ENCODE measurements at regions not wholly inside any gene's neighbourhood (a gene's known extent, or its start where the extent isn't known, plus 50 kb on each side); places are given as distances from the start of the nearest gene placed in this dataset.
"Not testable (repeated sequence)": the region's sequence is repeated elsewhere in the genome, so short reads cannot be mapped to it uniquely, and the experiment has no call there.

DNA sequence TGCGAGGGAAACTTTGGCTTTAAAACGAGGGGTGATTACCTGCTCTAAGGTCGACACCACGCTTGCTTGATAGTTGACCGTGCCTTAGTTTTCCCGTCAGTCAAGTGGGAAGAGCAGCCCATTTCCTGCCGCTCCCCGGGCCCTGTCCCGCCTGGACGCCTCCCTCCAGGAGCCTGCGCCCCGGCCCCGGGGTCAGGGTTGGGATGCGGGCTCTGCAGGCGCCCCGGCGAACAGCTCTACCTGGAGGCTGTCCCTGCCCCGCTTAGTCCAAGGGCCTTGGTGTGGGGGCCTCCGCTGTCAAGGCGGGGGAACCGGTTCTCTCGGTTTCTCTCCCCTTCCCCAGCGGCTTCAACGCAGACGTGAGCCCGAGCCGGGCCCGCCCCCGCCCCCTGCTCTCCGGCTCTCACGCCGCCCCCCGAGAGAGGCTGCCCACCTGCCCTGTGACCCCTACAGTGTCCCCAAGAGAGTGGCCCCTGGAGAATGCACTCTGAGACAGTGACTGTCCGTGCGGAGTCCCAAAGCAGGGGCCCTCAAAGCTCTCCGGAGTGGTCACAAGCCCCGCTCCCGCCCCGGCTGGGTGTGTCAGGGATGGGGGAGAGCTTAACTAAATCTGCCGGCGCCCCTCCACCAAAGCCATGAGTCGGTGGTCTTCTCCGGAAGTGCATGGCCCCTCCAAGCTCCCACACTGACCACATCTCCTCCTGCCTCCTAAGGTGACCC, 117.4 kb upstream of the SMURF2 start:
- no peak for DNase-seq
- Histone ChIP-seq H3K27ac (ENCODE audit: insufficient read depth, low read length, poor library complexity, severe bottlenecking) (peak overlapping the region; percentile 1), H3K4me1 (ENCODE audit: control insufficient read depth, insufficient read depth, low read length, poor library complexity, severe bottlenecking) (peaks cover 39% of the 10 kb centered on the region), H3K4me3 (ENCODE audit: insufficient read depth, low read depth, low read length, poor library complexity, severe bottlenecking) (peak overlapping the region; percentile 78), H3K9me3 (ENCODE audit: control insufficient read depth, low read length) (no peaks in the 10 kb centered on the region), H3K36me3 (ENCODE audit: control insufficient read depth, insufficient read depth, low read length) (peaks cover 7% of the 10 kb centered on the region), H3K27me3 (replicated peaks; ENCODE audit: control insufficient read depth, insufficient read depth, low read length, poor library complexity, severe bottlenecking) (no peaks in the 10 kb centered on the region)

DNA sequence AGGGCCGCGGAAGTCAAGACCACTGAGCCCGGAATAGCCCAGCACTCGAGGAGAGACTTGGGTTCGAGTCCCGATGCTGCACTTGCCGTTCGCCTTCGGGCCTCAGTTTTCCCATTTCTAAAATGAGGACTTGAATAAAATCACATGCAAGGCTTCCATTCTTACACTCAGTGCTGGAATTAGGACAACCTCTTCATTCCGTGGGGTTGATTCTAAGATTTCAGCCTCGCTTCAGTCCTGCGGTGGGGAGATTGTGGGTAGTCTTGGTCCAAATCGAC, 116.9 kb upstream of the SMURF2 start:
- DNase-seq, result not testable (repeated sequence)

DNA sequence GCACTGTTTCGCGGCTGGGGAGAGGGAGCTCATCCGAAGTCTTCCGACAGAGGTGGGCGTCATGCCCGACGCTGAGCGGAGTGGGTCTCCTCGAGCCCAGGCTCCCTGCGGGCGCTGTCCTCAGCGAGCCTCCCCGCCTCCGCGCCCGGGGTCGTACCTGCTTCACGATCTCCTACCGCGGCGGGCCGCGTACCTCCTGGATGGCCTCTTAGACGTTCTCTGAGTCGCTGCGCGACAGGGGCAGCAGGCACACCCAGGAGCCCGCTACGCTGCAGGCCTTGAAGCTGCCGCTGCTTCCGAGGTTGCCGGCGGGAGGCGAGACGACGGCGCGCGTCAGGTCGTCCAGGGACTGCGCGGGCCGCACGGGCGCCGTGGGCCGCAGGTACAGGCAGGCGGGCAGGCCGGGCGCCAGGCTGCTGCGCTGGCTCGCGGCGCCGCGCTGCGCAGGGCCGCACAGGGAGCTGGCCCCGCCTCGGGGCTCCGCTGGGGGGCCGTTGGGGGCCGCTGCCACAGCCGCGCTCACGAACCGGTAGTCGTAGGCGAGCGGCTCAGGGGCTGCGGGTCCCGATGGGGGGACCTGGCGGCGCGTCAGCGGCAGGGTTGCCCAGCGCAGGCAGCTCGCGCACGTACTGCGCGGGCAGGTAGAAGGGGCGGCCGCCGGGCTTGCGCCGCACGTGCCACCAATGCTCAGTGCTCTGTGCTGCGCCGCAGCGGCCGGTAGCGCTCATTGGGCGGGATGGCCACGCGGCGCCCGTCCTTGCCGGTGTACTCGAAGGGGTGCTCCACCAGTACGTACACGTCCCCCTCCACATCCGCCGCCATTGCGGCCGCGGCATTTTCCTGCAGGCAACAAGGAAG, 116.4 kb upstream of the SMURF2 start:
- peaks cover 39% of the 10 kb centered on the region for H3K4me1 ChIP-seq (ENCODE audit: control insufficient read depth, insufficient read depth, low read length, poor library complexity, severe bottlenecking)
- H3K27me3 ChIP-seq (replicated peaks; ENCODE audit: control insufficient read depth, insufficient read depth, low read length, poor library complexity, severe bottlenecking), result no peaks in the 10 kb centered on the region
- no peaks in the 10 kb centered on the region for H3K36me3 ChIP-seq (ENCODE audit: control insufficient read depth, insufficient read depth, low read length)
- no peaks in the 10 kb centered on the region for H3K9me3 ChIP-seq (ENCODE audit: control insufficient read depth, low read length)
- no peak overlapping the region for H3K27ac ChIP-seq (ENCODE audit: insufficient read depth, low read length, poor library complexity, severe bottlenecking)
- DNase-seq, result no peak
- peak overlapping the region; percentile 25 for H3K4me3 ChIP-seq (ENCODE audit: insufficient read depth, low read depth, low read length, poor library complexity, severe bottlenecking)

More for the DNA sequence above, 116.9 kb upstream of the SMURF2 start:
- peak overlapping the region; percentile 25 for H3K4me3 ChIP-seq (ENCODE audit: insufficient read depth, low read depth, low read length, poor library complexity, severe bottlenecking)
- H3K27me3 ChIP-seq (replicated peaks; ENCODE audit: control insufficient read depth, insufficient read depth, low read length, poor library complexity, severe bottlenecking); H3K9me3 ChIP-seq (ENCODE audit: control insufficient read depth, low read length); H3K36me3 ChIP-seq (ENCODE audit: control insufficient read depth, insufficient read depth, low read length); H3K27ac ChIP-seq (ENCODE audit: insufficient read depth, low read length, poor library complexity, severe bottlenecking): not testable (repeated sequence)
- H3K4me1 ChIP-seq (ENCODE audit: control insufficient read depth, insufficient read depth, low read length, poor library complexity, severe bottlenecking), result peaks cover 39% of the 10 kb centered on the region

DNA sequence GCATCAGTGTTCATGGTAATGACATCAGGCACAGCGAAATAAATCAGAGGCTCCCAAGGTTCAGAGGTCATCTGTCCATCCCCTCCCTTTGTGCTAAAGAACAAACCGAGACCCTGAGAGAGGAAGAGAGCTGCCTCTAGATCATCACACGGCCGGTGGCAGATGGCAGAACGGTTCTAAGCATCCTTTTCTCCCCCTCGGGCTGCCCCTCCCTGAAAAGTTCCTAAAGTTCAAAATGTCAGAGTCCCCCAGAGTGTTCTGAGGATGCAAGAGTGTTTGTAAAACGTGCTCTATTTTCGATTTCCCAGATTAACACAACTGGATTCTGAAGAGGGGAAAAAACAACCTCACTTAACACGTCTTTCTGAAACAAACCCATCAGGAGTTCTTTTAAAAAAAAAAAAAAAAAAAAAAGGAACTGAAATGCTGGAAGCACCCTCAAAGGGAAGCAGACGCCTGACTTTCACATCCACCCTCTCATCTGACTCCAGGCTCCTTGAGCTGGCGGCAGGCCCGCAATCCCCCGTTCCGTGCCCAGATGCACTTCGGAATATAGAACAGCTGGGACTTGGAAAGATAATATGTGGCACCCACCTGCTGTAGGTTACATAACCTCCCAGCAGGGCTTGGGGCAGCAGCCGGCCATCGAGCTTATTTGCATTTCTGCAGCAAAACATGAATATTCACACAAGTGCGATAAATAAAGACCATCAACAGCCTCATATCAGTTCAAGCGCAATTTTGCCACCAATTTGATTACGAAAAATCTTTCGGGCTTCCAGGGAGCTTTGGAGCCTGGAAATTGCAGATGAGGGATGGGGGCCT, 115.5 kb upstream of the SMURF2 start:
- H3K4me1 ChIP-seq (ENCODE audit: control insufficient read depth, insufficient read depth, low read length, poor library complexity, severe bottlenecking), result peaks cover 39% of the 10 kb centered on the region
- no peak for DNase-seq
- no peak overlapping the region for H3K4me3 ChIP-seq (ENCODE audit: insufficient read depth, low read depth, low read length, poor library complexity, severe bottlenecking)
- H3K27ac ChIP-seq (ENCODE audit: insufficient read depth, low read length, poor library complexity, severe bottlenecking), result no peak overlapping the region
- no peaks in the 10 kb centered on the region for H3K27me3 ChIP-seq (replicated peaks; ENCODE audit: control insufficient read depth, insufficient read depth, low read length, poor library complexity, severe bottlenecking)
- H3K36me3 ChIP-seq (ENCODE audit: control insufficient read depth, insufficient read depth, low read length), result no peaks in the 10 kb centered on the region
- no peaks in the 10 kb centered on the region for H3K9me3 ChIP-seq (ENCODE audit: control insufficient read depth, low read length)

DNA sequence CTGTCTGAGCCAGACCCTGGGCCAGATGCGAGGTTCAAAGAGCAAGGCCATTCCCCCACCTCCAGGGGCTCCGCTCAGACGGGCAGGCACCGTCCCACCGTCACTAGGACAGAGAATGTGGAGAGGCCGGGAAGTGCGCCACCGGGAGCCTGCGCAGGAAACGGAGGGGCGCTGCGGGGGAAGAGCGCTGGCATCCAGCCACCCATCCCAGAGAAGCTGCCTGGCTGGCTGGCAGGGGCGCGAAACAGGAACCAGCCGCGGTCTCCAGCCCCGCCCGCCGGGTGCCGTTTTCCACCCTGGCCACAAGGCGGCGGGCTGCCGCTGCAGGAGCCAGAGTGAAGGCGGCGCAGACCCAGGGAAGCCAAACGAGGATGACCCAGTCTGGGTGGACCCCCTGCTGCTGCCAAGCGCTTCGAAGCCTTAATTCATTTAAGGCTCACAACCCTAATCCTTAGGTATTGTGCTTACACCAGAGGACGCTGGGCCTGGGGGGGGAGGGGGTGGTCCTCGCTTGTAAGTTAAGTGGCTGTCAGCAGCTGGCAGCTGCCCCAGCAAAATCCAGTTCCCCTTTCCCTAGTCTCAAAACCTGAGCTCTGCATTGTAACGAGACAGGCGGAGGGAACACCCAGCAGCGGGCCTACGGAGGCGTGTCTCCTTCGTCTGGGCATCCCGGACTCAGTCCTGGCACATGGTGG, 114.8 kb upstream of the SMURF2 start:
- not testable (repeated sequence) for H3K36me3 ChIP-seq (ENCODE audit: control insufficient read depth, insufficient read depth, low read length); H3K9me3 ChIP-seq (ENCODE audit: control insufficient read depth, low read length); H3K27me3 ChIP-seq (replicated peaks; ENCODE audit: control insufficient read depth, insufficient read depth, low read length, poor library complexity, severe bottlenecking); H3K27ac ChIP-seq (ENCODE audit: insufficient read depth, low read length, poor library complexity, severe bottlenecking)
- Histone ChIP-seq H3K4me3 (ENCODE audit: insufficient read depth, low read depth, low read length, poor library complexity, severe bottlenecking) (peak overlapping the region; percentile 25), H3K4me1 (ENCODE audit: control insufficient read depth, insufficient read depth, low read length, poor library complexity, severe bottlenecking) (peaks cover 38% of the 10 kb centered on the region)
- peak; percentile 48 to 57 (median 50) for DNase-seq

DNA sequence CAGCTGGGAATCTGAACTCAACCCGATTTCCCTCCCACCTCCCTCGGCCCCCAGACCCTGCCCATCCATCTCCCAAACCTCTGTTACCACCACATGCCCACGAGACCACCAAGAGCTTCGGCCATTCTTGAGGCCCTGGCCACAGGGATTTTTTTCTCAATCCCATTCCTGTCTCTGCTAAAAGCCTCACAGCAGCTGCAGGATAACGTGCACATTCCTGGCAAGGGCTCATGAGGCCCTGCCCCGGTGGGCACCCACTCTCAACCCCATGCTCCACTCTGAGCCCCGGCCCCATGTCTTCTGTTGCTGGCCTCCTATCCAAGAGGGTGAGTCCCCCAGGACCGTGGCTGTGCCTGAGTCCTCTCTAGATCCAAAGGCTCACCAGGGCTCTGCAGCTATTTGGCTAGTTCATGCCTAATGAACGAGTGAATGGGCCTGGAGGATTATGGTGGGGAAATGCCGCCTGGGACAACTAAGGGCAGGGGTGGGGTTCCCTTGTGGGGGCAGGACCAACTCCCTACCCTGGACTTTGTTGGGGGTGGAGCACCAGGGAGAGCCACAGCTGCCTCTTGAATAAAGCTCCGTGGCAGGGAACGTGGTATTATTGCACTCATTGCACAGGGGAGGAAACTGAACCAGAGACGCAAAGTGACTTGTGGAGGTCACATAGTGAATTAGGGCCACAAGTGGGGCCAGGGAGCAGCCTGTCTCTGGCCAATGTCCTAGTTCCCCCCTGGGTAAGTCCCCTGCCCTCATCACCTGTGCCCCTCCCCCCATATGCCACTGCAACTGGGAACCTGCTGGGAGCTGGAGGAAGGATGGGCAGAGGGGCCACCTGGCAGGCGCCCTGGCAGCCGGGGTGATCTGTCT, 113.8 kb upstream of the SMURF2 start:
- no peaks in the 10 kb centered on the region for H3K9me3 ChIP-seq (ENCODE audit: control insufficient read depth, low read length)
- no peaks in the 10 kb centered on the region for H3K27me3 ChIP-seq (replicated peaks; ENCODE audit: control insufficient read depth, insufficient read depth, low read length, poor library complexity, severe bottlenecking)
- H3K27ac ChIP-seq (ENCODE audit: insufficient read depth, low read length, poor library complexity, severe bottlenecking), result no peak overlapping the region
- no peak overlapping the region for H3K4me3 ChIP-seq (ENCODE audit: insufficient read depth, low read depth, low read length, poor library complexity, severe bottlenecking)
- no peaks in the 10 kb centered on the region for H3K36me3 ChIP-seq (ENCODE audit: control insufficient read depth, insufficient read depth, low read length)
- peaks cover 32% of the 10 kb centered on the region for H3K4me1 ChIP-seq (ENCODE audit: control insufficient read depth, insufficient read depth, low read length, poor library complexity, severe bottlenecking)
- no peak for DNase-seq

DNA sequence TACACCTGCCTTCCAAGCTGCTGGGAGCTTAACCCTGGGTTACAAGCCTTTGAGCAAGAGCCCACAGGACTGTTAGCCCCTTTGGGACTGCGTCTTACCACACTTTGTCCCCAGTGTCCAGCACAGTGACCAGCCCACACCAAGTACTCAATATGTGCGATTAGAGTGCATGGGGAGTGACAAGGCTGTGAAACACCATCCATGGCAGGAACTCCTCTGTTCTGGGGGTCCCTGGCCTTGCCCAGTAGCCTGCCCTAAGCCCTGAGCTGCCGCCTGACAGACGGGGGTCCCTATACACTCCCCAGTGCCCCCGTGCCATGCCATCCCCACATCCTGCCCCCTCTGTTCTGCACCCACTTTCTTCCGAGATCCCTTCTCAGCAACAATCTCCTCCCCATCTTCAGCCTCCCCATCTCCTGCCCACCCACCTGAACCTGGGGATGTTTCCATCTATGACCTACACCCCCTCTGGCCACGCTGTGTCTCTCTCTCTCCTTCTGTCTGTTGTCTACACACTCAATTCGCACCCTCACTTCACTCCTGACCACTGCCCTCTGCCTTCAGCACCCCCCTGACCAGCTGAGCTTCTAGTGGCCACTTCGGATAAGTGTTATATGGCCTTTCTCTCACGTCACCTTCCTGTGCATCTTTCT, 112.9 kb upstream of the SMURF2 start:
- no peaks in the 10 kb centered on the region for H3K27me3 ChIP-seq (replicated peaks; ENCODE audit: control insufficient read depth, insufficient read depth, low read length, poor library complexity, severe bottlenecking)
- H3K4me3 ChIP-seq (ENCODE audit: insufficient read depth, low read depth, low read length, poor library complexity, severe bottlenecking), result no peak overlapping the region
- peaks cover 25% of the 10 kb centered on the region for H3K4me1 ChIP-seq (ENCODE audit: control insufficient read depth, insufficient read depth, low read length, poor library complexity, severe bottlenecking)
- no peak overlapping the region for H3K27ac ChIP-seq (ENCODE audit: insufficient read depth, low read length, poor library complexity, severe bottlenecking)
- H3K36me3 ChIP-seq (ENCODE audit: control insufficient read depth, insufficient read depth, low read length), result no peaks in the 10 kb centered on the region
- DNase-seq, result no peak
- H3K9me3 ChIP-seq (ENCODE audit: control insufficient read depth, low read length), result no peaks in the 10 kb centered on the region

DNA sequence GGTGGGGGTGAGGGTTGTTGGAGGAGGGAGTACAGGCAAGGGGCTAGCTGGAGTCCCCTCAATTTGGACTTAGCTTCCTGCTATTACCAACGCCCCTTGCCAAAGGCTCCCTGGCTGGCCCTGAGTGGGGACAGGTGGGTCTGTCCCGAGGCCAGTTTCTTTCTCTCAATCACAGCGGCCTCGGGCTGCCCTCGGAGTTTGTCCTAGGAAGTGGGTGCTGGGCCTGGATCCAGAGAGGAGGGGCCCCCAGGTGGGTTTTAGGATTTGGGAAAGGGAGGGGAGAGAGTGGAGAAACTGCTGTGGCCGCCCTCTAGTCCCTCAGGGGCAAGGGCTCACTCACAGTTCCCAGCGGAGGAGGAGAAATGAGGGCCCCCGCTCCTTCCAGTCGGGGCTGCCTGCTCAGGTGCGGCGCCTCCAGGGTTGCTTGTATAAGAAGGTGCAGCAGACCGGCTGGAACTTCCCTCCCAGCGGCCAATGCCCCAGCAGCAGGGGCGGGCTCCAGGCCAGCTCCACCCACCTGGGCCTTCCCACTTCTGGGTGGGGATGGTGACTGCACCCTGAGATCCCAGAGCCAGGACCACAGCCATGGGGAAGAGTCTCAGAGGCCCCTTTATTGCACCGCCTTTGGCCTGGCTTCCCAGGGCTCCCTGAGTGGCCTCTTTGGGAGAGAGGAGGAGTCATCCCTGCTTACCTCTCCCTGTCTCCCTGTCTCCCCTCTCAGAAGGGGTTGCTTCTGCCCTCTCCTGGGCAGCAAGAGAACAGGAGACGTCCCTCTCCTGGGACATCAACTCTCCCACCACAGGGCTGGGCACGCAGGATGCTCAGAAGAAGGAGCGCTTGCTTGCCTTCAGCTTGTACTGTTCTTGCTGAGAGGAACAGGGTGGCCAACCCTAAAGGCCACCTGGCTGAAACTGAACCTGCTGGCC, 112.0 kb upstream of the SMURF2 start:
- Histone ChIP-seq H3K27ac (ENCODE audit: insufficient read depth, low read length, poor library complexity, severe bottlenecking) (no peak overlapping the region), H3K27me3 (replicated peaks; ENCODE audit: control insufficient read depth, insufficient read depth, low read length, poor library complexity, severe bottlenecking) (no peaks in the 10 kb centered on the region), H3K4me3 (ENCODE audit: insufficient read depth, low read depth, low read length, poor library complexity, severe bottlenecking) (no peak overlapping the region), H3K36me3 (ENCODE audit: control insufficient read depth, insufficient read depth, low read length) (no peaks in the 10 kb centered on the region), H3K9me3 (ENCODE audit: control insufficient read depth, low read length) (no peaks in the 10 kb centered on the region), H3K4me1 (ENCODE audit: control insufficient read depth, insufficient read depth, low read length, poor library complexity, severe bottlenecking) (peaks cover 16% of the 10 kb centered on the region)
- no peak for DNase-seq
